ENCODE measurements at regions not wholly inside any gene's neighbourhood (a gene's known extent, or its start where the extent isn't known, plus 50 kb on each side); places are given as distances from the start of the nearest gene placed in this dataset.

GRCh38 chr5:135184646-135185045, 150.6 kb upstream of the PITX1 start:
- TF ChIP-seq CTCF (IDR thresholded peaks at IDR 0.05; ENCODE audit: borderline replicate concordance, extremely low read depth, low read length, poor library complexity, severe bottlenecking) (no peak), EZH2 (IDR thresholded peaks at IDR 0.05; ENCODE audit: borderline replicate concordance, low read depth, low read length, severe bottlenecking) (no peak)
